Cortex of kidney (tissue), 1 donor: ENCODE measurements at regions not wholly inside any gene's neighbourhood (a gene's known extent, or its start where the extent isn't known, plus 50 kb on each side); places are given as distances from the start of the nearest gene placed in this dataset.

ENCODE experiments used
- DNase-seq: peaks from one replicate; lab custom pipeline; 2025; lab: John Stamatoyannopoulos, UW

DNA sequence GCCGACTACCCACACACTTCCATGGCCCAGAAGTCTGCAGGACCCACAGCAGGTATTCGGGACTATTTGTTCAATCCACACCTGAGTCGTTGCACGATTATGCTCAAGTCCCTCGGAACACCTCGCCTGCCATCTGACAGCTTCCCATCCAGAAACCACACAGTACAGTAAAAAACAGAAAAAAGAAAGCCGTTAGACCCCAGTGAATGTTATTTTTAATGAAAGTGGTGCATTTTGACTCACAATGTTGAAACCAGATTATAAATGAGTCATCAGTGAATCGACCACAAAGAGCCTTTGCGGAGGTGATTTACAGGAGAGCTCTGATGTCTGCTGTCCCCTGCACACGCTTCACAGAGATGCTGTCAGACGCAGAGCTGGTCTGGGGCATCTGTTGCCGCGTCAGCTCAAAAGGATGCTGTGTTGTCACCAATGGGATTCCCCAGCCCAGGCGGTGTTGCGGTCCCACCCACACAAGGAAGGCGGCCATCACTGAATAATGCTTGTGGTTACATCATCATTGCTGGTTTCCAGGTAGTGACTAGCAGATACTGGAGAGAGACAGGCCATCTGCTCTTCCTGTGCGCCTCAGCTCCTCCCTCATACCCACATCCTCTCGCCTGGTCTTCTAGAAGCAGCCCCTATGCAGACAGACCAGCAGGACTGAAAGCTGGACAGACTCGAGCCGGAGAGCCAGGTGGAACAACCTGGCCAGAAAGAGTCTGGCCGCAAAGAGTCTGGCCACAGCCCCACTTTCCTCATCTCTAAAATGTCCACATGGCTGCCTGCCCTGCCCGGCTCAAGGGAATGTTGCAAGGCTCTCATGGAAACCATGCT is 116.8 kb downstream of the TOMM20 start:
- DNase-seq: no peak

- DNase-seq: no peak
Observed at GRCh38 chr1:235011064-235011598, 117.5 kb downstream of the TOMM20 start.

DNA sequence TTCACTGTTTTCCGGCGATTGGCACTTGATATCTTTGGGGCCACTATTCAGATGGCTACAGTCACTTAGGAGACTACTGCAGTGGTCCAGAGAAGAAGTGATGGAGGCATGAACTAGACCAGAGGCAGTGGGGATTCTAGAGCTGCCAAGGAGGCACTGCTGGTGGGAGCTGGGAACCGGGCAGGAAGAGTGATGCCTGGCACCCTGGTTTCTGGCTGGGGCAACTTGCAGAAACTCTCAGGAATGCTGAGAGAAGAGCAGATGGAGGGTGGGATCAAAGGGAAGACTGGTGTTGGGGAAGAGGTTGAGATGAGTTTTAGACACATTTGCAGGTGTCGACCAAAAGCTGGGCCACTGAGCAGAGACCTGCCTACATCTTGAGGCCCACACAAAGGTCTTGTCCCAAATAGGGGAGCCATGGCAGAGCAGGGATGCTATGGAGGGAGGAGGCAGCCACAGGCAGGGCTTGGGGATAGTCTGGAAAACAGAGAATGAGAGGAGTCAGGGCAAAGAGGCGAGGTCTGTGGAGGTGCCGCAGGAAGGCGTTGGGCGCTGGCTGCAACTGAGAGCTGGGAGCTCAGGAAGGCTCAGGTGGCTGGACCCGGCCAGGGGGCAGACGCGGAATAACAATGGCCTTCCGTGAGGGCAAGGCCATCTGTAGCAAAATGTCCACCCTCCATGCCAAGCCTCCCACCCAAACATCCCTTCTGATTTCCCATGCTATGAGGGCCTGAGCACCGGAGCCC is 118.9 kb downstream of the TOMM20 start:
- DNase-seq: no peak

- no peak for DNase-seq
Observed at GRCh38 chr1:235009074-235009473, 119.6 kb downstream of the TOMM20 start.

DNA sequence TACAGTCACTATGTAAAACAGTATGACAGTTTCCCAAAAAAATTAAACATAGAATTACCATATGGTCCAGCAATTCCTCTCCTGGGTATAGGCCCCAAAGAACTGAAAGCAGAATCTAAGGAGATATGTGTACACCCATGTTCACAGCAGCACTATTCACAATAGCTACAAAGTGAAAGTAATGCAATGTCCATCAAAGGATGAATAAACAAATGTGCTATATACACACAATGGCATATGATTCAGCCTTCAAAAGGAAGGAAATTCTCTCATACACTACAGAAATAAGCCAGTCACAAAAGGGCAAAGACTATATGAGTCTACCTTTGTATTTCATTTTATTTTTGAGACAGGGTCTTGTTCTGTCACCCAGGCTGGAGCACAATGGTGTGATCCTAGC is 120.4 kb downstream of the TOMM20 start:
- DNase-seq: no peak

DNA sequence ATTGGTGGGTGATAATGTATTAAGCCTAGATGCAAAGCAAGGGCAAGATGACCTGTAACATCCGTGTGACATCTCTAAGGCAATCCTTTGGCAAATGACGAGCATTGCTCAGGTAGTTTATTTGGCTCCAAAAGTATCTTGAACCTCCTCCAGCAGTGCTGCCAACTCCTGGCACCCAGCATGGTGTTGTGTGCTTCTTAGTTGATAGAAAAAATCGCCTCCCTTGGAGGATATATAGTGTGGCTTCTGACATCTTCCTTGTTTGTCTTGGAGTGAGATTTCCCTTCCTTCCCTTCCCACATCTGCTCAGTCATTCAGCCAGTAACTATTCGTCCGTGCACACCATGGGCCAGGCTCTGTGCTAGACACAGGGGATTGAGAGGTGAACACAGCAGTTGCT is 121.8 kb downstream of the TOMM20 start:
- no peak for DNase-seq

- no peak for DNase-seq
Observed at GRCh38 chr1:235006132-235006721, 122.4 kb downstream of the TOMM20 start.

GRCh38 chr1:235004840-235005391 is 123.7 kb downstream of the TOMM20 start:
- DNase-seq: no peak

- no peak for DNase-seq
Observed at GRCh38 chr1:235004276-235004675, 124.4 kb downstream of the TOMM20 start.

GRCh38 chr1:235002706-235003300 is 125.8 kb downstream of the TOMM20 start:
- no peak for DNase-seq

GRCh38 chr1:234999513-234999940 is 129.1 kb downstream of the TOMM20 start:
- DNase-seq: no peak

GRCh38 chr1:234997896-234998741 is 130.5 kb downstream of the TOMM20 start:
- DNase-seq: no peak

DNA sequence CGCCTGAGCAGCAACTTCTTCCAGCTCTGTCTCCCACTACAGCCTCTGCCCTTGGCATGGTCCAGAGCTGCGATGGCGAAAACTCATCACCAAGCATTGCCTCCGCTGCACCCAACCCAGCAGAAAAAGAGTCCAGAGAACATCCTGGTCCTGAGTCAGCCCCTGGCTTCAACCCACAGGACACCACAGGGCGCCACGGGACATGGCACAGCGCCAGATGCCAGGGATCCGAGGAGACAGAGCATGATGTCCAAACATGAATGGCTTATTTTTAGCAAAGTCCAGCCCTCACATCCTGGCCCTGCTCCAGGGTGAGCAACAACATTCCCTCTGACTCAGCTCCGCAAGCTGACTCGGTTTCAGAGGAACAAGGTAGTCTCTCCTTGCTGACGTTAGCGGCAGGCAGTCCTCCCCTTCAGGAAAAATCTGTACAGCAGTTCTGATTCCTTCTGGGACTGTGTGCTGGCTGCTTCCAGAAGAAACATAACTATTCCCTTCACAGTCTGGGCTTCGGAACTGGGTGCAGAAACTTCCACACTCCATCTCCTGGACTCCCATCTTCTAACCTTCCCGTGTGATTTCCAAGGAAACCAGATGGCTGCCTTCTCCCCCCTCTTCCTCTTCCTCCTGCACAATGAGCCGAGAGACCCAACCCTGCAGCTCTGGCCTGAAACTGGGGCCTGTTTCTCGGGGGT is 131.3 kb downstream of the TOMM20 start:
- DNase-seq: no peak

DNA sequence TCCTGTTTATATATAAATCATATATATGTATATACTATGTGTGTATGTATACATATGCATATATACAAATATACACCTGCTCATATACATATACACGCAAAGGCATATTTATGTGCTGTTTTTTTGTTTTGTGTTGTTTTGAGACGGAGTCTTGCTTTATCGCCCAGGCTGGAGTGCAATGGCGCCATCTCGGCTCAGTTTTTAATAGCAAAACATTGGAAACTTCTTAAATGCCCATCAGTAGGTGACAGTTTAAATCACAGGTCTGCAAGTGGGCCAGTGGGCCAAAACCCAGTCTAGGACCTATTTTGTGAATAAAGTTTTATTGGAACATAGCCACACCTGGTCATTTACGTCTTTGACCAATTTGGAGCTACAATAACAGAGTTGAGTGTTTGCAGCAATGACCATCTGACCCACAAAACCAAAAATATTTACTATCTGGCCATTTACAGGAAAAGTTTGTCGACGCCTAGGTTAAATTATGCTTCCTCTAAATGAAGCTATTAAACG is 132.3 kb downstream of the TOMM20 start:
- DNase-seq: no peak

GRCh38 chr1:234994436-234995295 is 134.0 kb downstream of the TOMM20 start:
- no peak for DNase-seq

DNA sequence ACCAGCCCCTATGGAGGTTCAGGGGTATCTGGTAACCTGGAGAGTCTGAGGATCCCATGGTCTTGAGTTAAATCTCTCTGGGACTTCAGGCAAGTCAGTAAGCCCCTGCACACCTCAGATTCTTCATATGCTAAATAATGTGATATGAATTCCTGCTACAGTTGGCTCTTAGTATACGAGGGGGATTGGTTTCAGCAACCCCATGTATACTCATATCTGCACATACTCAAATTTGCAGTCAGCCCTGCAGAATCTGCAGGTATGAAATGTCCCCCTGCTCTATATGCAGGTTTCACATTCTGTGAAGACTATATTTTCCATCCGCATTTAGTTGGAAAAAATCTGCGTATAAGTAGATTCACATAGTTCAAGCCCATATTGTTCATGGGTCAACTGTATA is 136.6 kb downstream of the TOMM20 start:
- DNase-seq: no peak

DNA sequence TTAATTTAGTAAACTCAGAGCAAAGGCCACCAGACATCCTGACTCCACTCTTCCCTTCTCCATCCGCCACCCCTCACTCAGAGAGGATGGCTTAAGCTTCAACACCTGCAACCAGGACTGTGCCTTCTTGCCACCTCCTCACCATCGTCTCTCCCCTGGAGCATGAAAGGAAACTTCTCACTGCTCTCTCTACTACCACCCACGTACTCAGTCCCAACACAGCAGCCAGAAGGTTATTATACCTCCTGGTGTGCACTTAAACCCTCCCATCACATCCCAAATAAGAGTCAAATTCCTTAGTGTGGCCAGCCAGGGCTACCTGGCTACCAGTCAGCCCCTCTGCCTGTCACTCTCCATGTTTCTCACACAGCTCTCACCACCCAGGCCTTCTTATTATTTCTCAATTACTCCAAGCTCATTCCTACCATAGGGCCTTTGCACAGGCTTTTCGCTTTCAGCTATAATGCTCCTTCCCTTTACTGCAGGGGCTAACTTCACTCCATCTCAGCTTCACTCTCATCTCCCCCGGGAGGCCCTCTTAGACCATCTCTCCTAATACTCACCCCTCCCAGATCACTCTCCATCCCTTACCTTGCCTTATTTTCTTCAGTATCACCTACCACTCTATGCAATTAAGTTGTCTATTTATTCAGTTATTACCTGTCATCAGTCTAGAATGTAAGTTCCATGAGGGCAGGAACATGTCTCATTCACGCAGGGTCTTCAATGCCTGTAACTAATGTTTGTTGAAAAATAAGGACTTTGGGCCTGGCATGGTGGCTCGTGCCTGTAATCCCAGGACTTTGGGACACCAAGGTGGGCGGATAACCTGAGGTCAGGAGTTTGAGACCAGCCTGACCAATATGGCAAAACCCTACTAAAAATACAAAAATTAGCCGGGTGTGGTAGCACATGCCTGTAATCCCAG is 137.5 kb downstream of the TOMM20 start:
- DNase-seq: no peak

GRCh38 chr1:234990328-234990675 is 138.3 kb downstream of the TOMM20 start:
- no peak for DNase-seq
